Panc1 (cell line): ENCODE measurements at regions not wholly inside any gene's neighbourhood (a gene's known extent, or its start where the extent isn't known, plus 50 kb on each side); places are given as distances from the start of the nearest gene placed in this dataset.

Experiments
- ATAC-seq: fragments of 200-7000 bp; cut with Tn5 transposase; 2 replicates; pipeline ENCODE4 v1.9.1; 2020; ENCODE audit warnings: mild to moderate bottlenecking, moderate library complexity
- BruUV-seq: library from RNA; stranded (reverse); fragments of 400-500 nt; replicated peaks from 2 replicates; lab custom pipeline; 2021; lab: Mats Ljungman, UMichigan
- CTCF ChIA-PET: fragments of 300-600 bp; sonication (Branson Sonifier 250); formaldehyde crosslinking; loops from one replicate; lab custom pipeline; 2022; ENCODE audit warnings: antibody characterized with exemption; lab: Charles Lee
- POLR2A ChIA-PET: fragments of 300-600 bp; sonication (Branson Sonifier 250); formaldehyde crosslinking; loops from one replicate; lab custom pipeline; 2022; ENCODE audit warnings: antibody characterized with exemption; lab: Charles Lee
- DNase-seq: peaks from one replicate; pipeline ENCODE4 v3.0.0-alpha.2; 2010; ENCODE audit warnings: low read depth, low spot score
- H3K27ac ChIP-seq: 2 replicates; pipeline ENCODE4 v1.5.1; 2011; ENCODE audit warnings: mild to moderate bottlenecking, low read length, inconsistent platforms
- H3K27me3 ChIP-seq: fragments of 200-500 bp; sonication (Bioruptor generic); 2 replicates; pipeline ENCODE4 v1.6.0; 2014; ENCODE audit warnings: low read length, inconsistent platforms; ENCODE audit not compliant: control insufficient read depth, insufficient read depth
- H3K36me3 ChIP-seq: fragments of 200-500 bp; sonication (Bioruptor generic); 2 replicates; pipeline ENCODE4 v1.5.1; 2014; ENCODE audit warnings: inconsistent platforms, mild to moderate bottlenecking, low read length, moderate library complexity; ENCODE audit not compliant: control insufficient read depth, insufficient read depth
- H3K4me1 ChIP-seq: 2 replicates; pipeline ENCODE4 v1.5.1; 2011; ENCODE audit warnings: inconsistent platforms, mild to moderate bottlenecking, low read length, moderate library complexity; ENCODE audit not compliant: control insufficient read depth, insufficient read depth
- H3K4me3 ChIP-seq, 2 experiments: 2 replicates each; pipeline ENCODE4 v1.5.1; 2011 to 2012; ENCODE audit warnings: low read depth in 2 of 2, low read length in 2 of 2, mild to moderate bottlenecking in 2 of 2, inconsistent platforms in 1 of 2, moderate library complexity in 1 of 2
- H3K9me3 ChIP-seq: fragments of 200-500 bp; sonication (Bioruptor generic); 2 replicates; pipeline ENCODE4 v1.5.1; 2014; ENCODE audit warnings: low read depth, mild to moderate bottlenecking, inconsistent platforms, low read length, moderate library complexity; ENCODE audit not compliant: control insufficient read depth, insufficient read depth
- CTCF ChIP-seq: fragments of 450-650 bp; IDR thresholded peaks from 2 replicates; pipeline ENCODE4 v1.5.1; 2017; ENCODE audit warnings: mild to moderate bottlenecking
- POLR2AphosphoS5 ChIP-seq: IDR thresholded peaks from 2 replicates; pipeline ENCODE4 v1.6.1; 2012; ENCODE audit warnings: mild to moderate bottlenecking, low read depth, low read length, moderate library complexity
- REST ChIP-seq, 2 experiments: IDR thresholded peaks; 2 replicates each; pipeline ENCODE4 v1.6.1; 2011 to 2012; ENCODE audit warnings: low read depth in 2 of 2, control low read depth in 1 of 2, low read length in 1 of 2, mild to moderate bottlenecking in 1 of 2, moderate library complexity in 1 of 2; ENCODE audit not compliant: insufficient read depth in 1 of 2
- SIN3A ChIP-seq: IDR thresholded peaks from 2 replicates; pipeline ENCODE4 v1.6.1; 2012; ENCODE audit warnings: low read depth, mild to moderate bottlenecking, low read length, moderate library complexity, borderline replicate concordance; ENCODE audit not compliant: insufficient read depth
- TCF7L2 ChIP-seq: IDR thresholded peaks from 2 replicates; pipeline ENCODE4 v1.6.1; 2011; ENCODE audit warnings: mild to moderate bottlenecking, low read depth, low read length, inconsistent platforms
- in situ Hi-C: cut with HindIII; loops from 2 replicates; pipeline ENCODE4 v1.10.0; 2016; ENCODE audit warnings: low sequenced_read_pairs, low pct_unique_long_range_greater_than_20kb
- intact Hi-C: fragments of 100-400 bp; cut with micrococcal nuclease; formaldehyde crosslinking; loops from one replicate; pipeline ENCODE4 v1.10.0; 2022; ENCODE audit not compliant: unreplicated experiment

- H3K9me3 ChIP-seq: no peaks in the 10 kb centered on the region
- BruUV-seq: no TSS peak
- intact Hi-C loops (no loop called here), in situ Hi-C loops (no loop called here)
- H3K27me3 ChIP-seq: no peaks in the 10 kb centered on the region
- DNase-seq (no peak), ATAC-seq (no peak)
- ChIA-PET CTCF (no interaction called here), POLR2A (no interaction called here)
- H3K4me3 ChIP-seq: no peak overlapping the region
- no peak overlapping the region for H3K27ac ChIP-seq
- H3K36me3 ChIP-seq: no peaks in the 10 kb centered on the region
- TF ChIP-seq TCF7L2: no peak
- no peak for TF ChIP-seq CTCF
- no peak for TF ChIP-seq REST (IDR thresholded peaks at IDR 0.05; ENCODE audit: insufficient read depth in 1 of 2, low read depth in 2 of 2, low read length in 1 of 2)
- TF ChIP-seq SIN3A: no peak
- TF ChIP-seq POLR2AphosphoS5: no peak
- H3K4me1 ChIP-seq: no peaks in the 10 kb centered on the region
Observed at GRCh38 chr9:4413856-4414255, 76.4 kb upstream of the SLC1A1 start.

- in situ Hi-C loops: no loop called here
- ChIA-PET POLR2A (no interaction called here), CTCF (no interaction called here)
- Histone ChIP-seq H3K27ac (no peak overlapping the region), H3K27me3 (no peaks in the 10 kb centered on the region), H3K4me3 (no peak overlapping the region), H3K9me3 (no peaks in the 10 kb centered on the region), H3K4me1 (no peaks in the 10 kb centered on the region), H3K36me3 (no peaks in the 10 kb centered on the region)
- TF ChIP-seq CTCF (no peak), TCF7L2 (no peak), SIN3A (no peak), POLR2AphosphoS5 (no peak), REST (IDR thresholded peaks at IDR 0.05; ENCODE audit: insufficient read depth in 1 of 2, low read depth in 2 of 2, low read length in 1 of 2) (no peak)
- DNase-seq (no peak), ATAC-seq (no peak)
- BruUV-seq: no TSS peak
- intact Hi-C loops: no loop called here
Observed at GRCh38 chr9:4404156-4404555, 86.1 kb upstream of the SLC1A1 start.
